GM21786 (cell line): ENCODE measurements at regions not wholly inside any gene's neighbourhood (a gene's known extent, or its start where the extent isn't known, plus 50 kb on each side); places are given as distances from the start of the nearest gene placed in this dataset.
"Not testable (repeated sequence)": the region's sequence is repeated elsewhere in the genome, so short reads cannot be mapped to it uniquely, and the experiment has no call there.

ENCODE experiments used
- ATAC-seq: cut with Tn5 transposase; IDR thresholded peaks from one replicate; pipeline ENCODE4 v1.9.1; 2021; ENCODE audit not compliant: unreplicated experiment

DNA sequence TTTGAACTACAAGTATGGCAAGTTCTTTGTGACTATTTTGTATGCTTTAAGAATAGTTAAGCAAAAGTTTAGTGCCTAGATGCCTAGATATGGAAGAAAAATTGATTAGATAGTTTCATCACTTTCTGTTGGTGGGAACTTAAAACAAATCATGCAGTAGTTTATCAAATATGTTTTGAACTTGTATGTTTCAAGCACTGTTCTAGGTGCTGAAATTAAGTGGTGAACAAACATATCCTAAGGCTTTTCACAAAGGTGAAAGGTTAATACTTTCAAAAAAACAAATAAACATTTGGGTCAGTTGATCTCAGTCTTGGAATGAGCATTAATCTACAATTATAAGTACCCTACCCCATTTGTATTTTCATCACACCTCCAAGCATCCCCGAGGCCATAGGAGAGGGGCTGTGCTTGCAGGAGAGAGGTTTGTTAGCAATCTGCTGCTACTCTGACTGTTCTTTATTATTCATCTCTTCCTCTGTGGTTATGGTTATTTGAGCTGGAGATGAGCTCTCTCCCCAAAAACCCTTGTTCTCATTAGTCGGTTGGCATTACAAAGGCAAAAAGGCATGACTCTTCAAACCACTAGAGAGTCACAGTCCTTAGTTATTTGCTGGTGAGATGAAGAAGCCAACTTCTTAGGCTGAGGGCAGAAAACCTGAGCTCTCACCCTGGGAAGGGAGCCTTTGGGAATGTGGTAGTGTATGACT, 103.9 kb upstream of the FHL2 start:
- no peak for ATAC-seq

DNA sequence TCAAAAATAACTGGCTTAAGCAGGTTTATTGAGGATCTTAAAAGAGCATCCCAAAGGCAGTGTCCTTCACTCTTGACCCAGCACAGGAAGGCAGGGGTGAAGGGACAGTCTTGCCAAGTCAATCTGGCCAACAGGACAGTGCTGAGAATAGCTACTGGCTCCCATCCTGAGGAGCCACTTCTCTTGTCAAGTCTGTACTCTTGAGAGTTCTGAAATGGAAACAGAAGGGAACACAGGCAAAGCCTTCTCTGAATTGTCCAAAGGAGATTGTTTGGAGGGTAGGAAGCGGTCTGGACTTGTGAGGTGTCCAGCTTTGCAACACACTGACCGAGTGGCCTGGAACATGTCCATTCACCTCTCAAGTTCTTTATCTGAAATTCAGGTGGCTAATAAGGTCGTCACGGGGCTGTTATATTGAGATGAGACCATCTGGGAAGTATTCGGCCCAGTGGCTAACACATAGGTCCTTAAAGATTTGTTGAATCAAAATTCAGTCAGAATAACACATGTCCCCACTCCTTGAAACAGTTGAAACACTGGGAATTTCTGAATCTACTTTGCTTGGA, 99.5 kb upstream of the FHL2 start:
- no peak for ATAC-seq

- no peak for ATAC-seq
Observed at GRCh38 chr2:105497094-105497493, 98.2 kb upstream of the FHL2 start.

DNA sequence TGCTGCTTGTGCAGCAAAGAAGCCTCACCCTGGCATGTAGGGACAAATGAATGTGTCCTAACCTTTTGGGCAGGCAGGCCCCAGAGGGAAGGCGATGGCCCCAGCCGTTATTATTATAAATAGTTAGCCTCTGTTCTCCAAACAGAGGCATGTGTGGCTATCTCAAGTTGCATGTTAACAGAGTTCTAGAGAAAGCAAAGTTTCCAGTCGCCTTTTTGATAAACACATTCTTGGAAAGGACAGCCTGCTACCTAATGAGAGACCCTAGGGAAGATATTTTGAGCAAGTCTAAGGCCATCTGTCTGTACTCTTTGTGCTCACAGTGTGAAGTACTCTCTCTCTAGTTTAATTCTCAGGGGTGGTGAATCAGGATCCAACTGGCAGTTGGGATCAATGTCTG, 97.4 kb upstream of the FHL2 start:
- no peak for ATAC-seq

- ATAC-seq, result no peak
Observed at GRCh38 chr2:105494683-105495425, 96.0 kb upstream of the FHL2 start.

DNA sequence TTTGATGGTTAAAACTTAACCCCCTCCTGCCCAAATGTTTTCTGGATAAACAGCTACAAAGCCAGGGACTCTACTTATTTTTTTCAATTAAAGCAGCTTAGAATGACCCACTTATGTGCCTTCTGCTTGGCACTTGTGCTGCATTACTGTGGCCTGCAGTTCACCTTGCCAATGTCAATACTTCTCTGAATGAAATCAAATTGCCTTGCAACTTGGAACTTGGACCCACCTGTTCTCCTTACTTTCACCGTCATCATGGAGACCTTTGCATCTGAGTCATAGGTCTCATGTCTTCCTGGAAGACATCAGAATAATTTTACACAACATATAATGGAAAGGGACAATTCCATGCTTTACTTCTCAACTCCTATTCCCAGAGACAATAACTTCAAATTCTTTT, 92.1 kb upstream of the FHL2 start:
- no peak for ATAC-seq

DNA sequence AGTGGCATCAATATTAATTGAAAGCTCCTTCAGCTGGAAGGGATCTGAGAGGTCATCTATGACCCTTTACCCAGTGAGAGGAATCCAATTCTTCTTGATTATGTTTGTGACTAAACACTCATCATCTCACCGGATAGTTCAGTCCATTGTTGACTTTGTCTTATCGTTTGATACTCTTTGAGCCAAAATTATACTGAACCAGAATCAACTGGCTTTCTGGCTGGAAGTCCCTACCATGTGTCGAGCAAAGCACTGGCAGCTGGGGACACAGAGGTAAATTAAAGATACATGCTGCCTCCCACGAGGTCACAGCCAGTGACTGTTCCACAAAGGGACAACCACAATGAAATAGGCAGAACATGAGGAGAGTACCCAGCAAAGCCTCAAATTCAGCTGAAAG, 91.4 kb upstream of the FHL2 start:
- no peak for ATAC-seq

GRCh38 chr2:105489168-105489878, 90.5 kb upstream of the FHL2 start:
- no peak for ATAC-seq

GRCh38 chr2:105488285-105488684, 89.4 kb upstream of the FHL2 start:
- no peak for ATAC-seq

- no peak for ATAC-seq
Observed at GRCh38 chr2:105487142-105488069, 88.6 kb upstream of the FHL2 start.

DNA sequence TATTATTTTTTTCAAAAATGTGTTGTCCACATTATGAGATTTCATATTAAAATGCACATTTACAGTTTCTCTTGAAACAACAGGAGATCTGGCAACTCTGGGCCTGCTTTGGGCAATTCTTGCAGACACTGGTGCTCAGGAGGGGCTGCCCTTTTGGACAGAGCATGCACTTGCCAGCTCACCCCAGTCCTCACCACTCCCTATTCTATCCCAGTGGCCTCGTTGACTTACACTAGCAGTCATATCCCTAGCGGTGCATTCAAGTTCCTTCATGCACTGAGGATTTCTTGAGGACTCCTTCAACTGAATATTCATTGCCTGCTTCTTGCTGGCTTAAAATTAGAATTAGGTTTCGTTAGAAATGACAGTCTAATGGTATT, 87.9 kb upstream of the FHL2 start:
- ATAC-seq, result no peak

DNA sequence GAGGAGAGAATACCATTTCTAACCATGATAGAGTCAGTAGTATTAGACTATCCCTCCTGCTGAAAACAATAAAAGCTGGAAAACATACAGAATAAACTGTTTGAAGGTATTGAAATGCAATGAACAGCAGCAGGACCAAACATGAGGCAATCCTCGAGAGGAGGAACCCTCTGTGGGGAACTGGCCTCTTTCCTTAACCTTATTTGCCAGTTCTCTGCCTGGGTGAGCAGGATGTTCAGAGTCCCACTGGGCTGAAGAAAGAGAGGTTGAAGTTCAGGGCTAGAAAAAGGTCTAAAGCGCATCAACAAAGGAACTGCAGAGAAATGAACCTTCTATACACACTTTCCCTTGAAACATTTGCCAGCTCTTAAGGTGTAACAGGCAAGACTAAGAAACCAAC, 79.8 kb upstream of the FHL2 start:
- no peak for ATAC-seq

GRCh38 chr2:105477050-105477620, 78.3 kb upstream of the FHL2 start:
- not testable (repeated sequence) for ATAC-seq

GRCh38 chr2:105473011-105473410, 74.2 kb upstream of the FHL2 start:
- no peak for ATAC-seq

- ATAC-seq, result no peak
Observed at GRCh38 chr2:105470979-105471378, 72.1 kb upstream of the FHL2 start.

GRCh38 chr2:105469781-105470180, 70.9 kb upstream of the FHL2 start:
- ATAC-seq, result no peak

- no peak for ATAC-seq
Observed at GRCh38 chr2:105468582-105469042, 69.8 kb upstream of the FHL2 start.

GRCh38 chr2:105464325-105464724, 65.5 kb upstream of the FHL2 start:
- no peak for ATAC-seq

DNA sequence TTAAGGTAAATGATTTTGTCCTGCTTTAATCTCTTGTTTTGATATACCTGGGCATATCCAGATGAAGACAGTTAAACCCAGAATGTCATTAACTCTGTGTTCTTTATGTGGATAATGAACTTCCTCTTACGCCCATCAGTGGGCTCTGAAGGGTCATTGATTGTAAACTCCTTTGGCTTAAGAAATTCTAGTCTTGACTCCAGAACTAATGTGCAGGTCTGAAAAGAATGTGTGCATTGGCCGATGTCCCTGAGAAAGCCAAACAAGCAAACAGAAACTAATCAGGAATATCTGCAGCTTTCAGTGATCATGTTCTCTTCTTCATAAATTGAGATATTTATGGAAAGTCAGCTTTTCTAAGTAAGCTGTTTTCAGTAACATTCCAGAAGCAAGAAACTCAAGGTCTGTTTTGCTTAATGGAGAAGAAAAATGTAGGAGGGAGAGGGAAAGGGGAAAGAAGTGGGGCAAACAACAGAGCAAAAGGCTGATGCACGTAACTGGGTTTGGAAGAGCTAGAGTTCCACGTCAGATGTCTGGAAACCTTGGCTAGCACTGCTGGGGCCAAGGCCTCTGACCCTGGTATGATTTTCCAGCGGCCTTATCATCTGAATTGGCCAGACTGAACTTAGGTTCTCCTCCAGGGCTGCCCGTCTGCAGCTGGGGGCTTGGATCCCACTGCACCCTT, 61.3 kb upstream of the FHL2 start:
- no peak for ATAC-seq

- ATAC-seq, result no peak
Observed at GRCh38 chr2:105458076-105458475, 59.2 kb upstream of the FHL2 start.
